HG03108 (cell line): ENCODE measurements at regions not wholly inside any gene's neighbourhood (a gene's known extent, or its start where the extent isn't known, plus 50 kb on each side); places are given as distances from the start of the nearest gene placed in this dataset.
A peak's percentile ranks its signal among the peaks of the same experiment; 100 is the strongest.
"Not testable (repeated sequence)": the region's sequence is repeated elsewhere in the genome, so short reads cannot be mapped to it uniquely, and the experiment has no call there.

Source experiments
- ATAC-seq: cut with Tn5 transposase; IDR thresholded peaks from one replicate; pipeline ENCODE4 v1.9.1; 2021; ENCODE audit warnings: moderate library complexity; ENCODE audit not compliant: unreplicated experiment

DNA sequence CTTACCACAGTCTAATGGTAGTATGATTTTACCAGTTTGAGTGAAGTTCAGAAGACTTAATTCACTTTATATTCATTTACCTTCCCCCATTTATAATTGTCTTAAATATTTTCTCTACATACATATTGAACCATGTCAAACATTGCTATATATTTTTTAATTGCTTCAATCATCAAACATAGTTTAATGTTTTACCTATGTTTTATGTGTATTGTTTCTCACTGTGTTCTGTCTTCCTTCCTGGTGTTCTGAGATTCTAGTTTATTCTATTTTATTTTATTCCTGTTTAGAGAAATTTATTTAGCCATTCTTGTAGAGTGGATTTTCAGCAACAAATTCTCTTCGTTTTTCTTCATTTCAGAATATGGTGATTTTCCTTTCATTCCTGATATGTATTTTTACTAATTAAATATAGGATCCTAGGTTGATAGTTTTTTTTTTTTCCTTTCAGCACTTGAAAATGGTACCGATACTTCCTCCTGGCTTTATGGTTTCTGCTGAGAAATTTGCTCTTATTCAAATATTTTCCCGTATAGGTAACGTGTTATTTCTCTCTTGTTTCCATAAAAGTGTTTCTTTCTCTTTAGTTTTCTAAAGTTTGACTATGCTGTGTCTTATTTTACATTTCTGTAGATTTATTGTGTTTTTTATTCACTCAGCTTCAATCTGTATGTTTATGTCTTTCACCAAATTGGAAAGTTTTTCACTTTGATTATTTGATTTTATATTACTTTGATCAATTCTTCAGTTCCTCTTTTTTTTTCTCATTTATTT is 201.8 kb upstream of the AGR3 start:
- ATAC-seq = no peak

DNA sequence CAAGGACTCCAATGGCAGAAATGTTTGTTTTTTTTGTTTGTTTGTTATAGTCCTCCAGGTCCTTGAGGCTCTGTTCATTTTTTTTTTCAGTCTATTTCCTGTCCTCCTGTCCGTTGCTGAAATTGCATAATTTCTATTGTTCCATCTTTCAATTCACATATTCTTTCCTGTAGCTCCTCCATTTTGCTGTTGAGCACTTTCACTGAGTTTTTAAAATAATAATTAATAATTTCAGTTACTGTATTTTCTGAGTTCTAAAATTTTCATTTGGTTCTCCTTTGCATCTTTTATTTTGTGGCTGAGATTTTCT is 202.3 kb upstream of the AGR3 start:
- ATAC-seq = no peak

DNA sequence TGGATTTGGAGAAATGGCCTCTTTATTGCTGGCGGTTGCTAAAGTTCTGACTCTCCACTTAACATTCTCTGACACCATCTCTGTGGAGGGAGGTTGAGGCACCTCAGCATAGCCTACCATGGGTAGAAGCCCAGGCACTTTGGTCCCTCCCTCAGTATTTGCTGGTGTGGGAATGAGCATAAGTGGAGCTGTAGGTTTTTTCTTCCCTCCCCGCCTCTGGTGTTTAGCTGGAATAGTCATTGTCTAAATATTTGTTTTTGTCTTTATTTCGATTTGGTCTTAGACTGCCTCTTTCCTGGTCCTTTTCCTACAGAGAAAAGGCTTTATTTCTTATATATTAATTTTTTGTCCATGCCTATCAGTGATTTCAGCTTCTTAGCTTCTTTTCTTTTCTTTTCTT is 203.4 kb upstream of the AGR3 start:
- no peak for ATAC-seq

DNA sequence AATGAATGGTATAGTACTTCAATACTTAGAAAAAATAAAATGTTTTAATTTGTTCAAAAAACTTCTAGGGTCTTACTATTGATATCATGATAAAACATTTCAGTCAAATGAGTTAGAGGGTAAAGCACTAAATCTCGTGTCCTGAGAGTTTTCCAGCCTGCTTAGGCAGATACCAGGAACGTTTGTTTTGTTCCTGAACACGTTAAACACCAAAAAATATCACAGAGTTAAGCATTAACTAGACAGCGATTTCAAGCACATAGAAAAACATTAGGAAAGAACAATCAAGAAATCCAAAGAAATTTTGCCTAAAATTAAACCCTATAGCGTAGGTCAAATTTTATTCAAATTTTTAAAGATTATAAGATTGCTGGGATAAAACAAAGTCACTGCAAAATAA is 204.6 kb upstream of the AGR3 start:
- no peak for ATAC-seq

DNA sequence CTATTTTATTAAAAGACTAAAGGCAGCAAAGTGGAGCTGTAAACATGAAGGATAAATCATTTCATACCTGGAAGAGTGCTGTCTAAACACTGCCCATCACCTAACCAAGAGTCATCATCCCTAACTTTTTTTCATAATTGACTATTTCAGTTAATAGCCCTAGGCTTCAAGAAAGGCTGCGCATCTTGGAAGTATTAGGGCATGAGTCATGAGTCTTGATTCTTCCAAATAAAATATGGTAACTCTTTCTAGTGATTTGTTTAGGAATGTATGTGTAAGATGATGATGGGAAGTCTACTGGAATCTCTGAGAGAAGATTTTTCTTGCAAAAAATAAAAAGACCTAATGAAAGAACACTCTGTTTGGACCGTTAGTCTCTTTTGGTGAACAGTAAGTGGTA is 207.7 kb upstream of the AHR start:
- no peak for ATAC-seq

DNA sequence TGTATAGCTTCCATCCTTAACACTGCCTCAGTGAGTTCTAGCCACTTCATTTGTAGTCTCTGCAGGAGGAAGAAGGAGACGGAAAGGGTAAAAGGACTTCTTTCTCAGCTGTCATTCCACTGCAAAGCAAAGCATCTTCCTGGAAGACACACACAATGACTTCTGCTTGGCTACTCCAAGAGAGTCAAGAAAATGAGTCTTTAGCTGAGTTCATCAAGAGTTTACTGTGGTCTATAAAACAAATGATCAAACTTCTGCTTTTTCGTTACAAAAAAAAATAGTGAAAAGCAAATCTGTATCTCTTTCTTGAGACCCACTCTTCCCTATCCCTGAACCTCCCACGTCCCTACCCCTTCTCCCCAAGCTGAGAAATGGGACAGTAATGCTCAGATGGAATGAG is 205.0 kb upstream of the AHR start:
- no peak for ATAC-seq

DNA sequence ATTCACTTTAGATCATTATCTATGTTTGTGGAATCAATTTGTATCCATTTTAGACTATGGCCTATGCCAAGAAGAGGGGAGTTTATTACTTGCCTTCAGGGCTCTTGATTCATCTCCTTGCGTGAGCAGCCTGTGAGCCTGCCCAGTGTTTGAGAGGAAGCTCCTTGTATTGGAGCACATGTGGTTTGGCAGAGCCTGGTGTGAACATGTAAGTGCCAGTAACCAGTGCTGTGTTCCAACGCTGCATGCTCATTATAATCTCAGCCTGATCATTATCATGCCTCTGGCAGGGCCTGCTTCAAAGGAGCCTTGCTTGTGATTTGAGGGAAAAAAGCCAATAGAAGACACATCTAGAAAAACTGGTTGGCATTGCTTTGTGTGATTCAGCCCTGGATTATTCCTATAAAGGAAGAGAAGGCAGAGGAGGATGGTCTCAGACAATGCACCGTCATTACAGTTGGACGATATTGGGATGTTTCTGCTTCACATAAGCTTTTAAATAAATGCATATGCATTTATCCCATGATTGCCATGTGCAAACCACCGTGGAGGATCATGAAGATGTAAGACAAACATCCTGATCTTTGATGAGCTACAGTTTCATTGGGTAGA is 203.4 kb upstream of the AHR start:
- ATAC-seq = no peak

DNA sequence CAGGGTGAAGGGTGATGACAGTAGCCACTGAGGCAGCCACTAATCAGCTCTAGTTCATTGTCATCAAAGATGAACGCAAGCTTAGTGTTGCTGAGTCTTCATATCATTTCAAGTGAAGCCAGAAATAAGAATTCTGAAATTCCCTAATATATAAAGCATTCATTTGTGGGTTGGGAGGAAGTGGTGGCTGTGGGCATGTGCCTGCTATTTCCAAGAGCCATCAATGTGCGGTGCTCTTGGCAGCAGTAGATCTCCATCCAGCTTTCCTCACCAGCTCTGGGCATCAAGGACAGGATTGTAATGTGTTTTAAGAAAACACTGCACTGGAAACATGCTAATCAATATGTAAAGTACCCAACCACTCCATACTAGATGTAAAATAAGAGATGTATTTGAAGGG is 202.5 kb upstream of the AHR start:
- ATAC-seq = no peak

DNA sequence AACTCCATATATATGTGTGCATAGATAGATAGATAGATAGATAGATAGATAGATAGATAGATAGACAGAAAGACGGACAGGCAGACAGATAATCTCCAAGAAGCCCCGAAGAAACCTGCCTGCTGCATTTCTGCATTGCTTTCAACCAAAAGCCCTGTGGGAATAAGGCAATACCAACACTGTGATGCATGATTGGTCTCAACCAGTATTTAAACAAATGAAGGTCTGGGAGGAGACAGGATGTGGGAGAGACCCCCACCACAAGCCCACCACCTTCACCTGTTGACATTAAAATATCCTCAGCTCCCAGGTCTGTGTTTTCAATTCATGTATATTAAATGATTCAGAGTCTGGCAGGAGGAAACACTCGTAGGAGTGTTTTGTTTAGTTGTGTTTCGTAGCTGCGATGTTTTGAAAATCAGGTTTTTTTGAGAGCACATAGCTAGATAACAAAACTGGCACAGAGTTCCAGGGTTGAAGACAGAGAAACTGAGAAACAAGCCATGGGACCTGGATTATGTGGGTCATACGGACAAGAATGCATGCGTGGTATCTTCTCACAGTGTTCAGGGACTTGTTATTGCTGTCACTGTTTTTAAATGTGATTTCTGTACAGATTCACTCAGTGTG is 200.7 kb upstream of the AHR start:
- ATAC-seq = peak; percentile 55

DNA sequence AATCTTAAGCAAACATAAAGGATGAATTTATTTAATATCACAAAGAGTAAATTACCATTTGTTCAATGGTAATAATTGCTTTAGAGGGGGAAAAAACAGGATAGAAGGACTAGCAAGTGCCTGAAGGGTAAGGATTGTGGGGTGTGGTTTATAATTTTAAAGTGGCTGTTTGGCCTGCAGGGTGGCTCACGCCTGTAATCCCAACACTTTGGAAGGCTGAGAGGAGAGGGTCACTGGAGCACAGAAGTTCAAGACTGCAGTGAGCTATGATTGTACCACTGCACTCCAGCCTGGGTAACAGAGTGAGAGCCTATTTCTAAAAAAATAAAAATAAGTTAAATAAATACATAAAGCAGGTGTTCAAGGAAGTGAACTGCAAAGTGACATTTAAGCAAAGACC is 199.9 kb upstream of the AHR start:
- ATAC-seq = no peak

DNA sequence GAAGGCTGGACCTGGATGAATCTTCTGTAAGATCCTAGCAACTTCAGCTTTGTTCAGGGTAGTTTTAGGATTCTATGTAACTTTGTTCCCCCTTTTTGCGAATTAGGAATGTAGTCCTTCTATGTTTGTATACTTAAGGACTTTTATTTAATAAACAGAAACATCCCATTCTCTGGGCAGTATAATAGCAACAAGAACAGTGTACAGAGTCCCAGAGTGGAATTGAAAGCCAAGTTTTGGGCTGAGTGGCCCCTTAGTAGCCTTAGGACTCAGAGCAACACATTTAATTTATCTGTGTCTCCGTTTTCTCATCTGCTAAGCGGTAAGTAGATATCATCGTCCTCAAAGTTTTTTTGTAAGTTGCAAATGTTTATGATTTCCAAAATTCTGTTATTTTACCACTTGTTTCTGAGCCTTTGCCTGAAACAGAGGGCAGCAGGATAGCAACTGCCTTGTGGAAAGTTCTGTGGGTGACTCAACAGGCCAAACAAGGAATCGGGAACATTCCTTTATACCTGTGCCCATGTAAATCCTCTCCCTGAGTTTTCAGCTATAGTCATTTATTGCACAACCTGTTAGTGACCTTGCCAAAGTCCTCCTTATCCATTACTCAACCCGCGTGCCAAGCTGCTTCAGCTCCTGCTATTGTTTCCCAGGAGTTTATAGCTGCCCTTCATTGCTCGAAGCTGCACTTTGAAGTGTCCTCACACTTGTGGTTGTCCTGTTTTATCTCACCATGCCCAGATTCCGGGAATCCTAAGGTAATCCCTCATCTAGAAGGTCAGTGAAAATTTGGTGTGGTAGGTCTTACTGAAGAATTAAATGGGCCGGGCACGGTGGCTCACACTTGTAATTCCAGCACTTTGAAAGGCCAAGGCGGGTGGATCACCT is 199.1 kb upstream of the AHR start:
- no peak for ATAC-seq

DNA sequence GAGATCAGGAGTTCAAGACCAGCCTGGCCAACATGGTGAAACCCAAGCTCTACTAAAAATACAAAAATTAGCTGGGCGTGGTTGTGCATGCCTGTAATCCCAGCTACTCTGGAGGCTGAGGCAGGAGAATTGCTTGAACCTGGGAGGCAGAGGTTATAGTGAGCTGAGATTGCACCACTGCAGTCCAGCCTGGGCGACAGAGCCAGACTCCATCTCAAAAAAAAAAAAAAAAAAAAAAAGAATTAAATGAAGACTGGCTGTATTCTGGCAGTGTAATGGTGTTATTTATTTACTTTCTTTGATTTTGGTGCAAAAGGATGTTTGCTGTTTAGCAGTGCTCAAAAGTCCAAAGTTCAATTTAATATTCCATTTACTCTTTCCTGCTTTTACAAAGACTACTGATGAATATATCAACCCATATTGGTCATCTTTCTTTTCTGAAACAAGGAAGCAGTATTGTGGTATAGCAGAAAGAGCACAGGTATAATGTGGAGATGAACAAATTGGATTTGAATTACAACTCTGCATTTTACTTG is 198.4 kb upstream of the AHR start:
- ATAC-seq = not testable (repeated sequence)

DNA sequence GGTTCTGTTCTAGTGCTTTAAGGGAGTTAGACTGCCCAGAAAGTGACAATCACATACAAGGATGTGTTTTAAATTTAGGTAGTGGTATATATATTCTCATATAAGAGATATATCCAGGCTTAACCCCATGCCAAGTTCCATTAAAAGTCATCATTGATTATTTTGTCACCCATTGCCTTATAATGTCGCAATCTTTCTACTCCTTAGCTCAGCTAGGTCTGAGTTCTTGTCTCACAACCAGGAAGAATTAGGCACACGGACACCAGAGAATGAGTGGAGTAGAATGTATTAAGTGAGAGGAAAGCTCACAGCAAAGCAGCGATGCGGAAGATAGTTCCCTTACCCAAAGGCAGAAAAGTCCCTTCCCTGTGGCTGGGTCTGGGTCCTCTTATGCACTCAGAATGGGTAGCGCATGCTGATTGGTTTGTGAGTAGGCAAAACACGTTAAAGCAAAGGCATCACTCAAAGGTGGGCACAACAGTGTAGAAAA is 197.2 kb upstream of the AHR start:
- no peak for ATAC-seq

DNA sequence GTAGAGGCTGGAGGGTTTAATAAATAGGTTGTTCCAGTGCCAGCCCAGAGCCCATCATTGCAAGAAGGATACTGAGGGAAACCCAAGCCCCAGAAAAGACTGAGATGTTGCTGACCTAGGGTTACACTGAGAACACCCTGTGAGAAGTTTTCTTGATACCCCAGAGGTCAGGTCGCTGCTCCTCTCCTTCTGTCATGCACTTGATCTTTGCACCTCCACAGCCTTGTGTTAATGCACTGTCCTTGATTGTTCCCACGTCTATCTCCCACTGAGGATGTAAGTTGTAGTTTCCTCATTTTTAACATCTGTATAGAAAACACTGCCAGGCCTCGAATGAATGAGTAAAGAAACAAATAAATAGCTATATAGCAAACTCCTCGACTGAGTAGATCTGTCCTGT is 195.3 kb upstream of the AHR start:
- no peak for ATAC-seq

DNA sequence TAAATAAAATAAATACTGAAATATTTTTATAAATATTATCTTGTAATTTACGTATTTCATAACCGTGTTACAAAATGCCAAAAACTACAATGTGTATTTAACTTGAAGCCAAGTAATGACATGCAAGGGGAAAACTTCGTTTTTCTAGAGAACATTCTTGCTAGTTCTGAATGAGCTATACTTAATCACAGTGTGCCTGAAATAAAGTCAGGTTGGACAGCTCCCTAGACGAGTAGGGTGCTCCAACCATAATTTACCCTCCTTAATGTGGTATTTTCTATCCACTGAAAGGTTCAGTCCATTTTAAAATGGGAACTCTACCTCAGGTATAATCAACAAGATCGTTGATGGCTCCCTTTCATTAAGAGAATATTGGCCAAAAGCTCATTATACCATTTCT is 194.5 kb upstream of the AHR start:
- ATAC-seq = no peak

DNA sequence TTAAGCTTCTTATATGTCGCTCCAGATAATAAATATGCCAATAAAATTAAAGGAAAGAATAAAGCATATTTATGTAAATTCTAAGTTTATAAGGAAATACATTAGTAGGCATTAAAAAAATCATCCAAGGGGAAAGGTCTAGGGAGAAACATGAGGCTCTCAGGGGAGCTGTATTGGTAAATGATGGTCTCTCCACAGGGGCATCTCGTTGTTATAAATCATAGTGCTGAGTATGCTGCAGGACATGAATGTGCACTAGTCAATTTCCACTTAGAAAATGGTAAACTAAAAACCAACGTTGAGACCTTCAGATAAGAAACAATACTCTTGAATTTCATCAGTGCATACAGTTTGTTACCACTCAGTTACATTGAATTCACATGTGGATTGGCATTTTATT is 194.0 kb upstream of the AHR start:
- no peak for ATAC-seq

DNA sequence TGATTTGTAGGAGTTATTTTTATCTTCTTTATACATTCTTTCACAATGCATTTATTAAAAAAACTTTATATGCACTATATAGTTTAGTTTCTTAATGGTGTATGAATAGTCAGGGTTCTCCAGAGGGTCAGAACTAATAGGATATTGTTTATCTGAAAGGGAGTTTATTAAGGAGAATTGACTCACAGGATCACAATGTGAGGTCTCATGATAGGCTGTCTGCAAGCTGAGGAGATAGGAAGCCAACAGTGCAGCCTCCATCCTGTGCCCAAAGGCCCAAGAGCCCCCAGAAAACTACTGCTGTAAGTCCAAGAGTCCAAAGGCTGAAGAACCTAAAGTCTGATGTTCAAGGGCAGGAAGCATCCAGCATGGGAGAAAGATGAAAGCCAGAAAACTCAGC is 192.8 kb upstream of the AHR start:
- no peak for ATAC-seq

DNA sequence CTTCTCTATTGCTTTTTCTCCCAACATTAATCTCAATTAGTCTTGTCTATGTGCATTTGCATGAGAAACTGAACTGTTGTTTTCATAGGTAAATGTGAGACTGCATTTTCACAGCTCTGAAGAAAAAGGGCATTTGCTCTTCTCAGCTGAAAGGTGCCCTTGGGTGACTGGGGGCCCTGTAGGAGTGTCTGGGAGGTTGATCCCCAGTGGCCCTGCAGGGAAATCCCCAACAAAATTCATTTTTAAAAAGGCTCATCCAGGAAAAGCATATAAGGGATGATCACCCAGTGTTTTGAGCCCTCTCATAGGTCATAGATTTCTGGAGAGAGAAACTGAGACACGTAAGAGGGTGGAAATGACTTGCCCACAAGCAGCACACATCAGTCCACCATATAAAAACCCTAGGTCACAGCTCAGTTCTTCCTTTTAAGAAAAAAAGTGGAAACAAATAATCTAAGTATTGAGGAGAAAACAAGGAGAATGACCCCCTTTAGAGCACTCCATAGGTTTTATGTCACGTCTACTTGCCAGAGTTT is 190.3 kb upstream of the AHR start:
- ATAC-seq = no peak

DNA sequence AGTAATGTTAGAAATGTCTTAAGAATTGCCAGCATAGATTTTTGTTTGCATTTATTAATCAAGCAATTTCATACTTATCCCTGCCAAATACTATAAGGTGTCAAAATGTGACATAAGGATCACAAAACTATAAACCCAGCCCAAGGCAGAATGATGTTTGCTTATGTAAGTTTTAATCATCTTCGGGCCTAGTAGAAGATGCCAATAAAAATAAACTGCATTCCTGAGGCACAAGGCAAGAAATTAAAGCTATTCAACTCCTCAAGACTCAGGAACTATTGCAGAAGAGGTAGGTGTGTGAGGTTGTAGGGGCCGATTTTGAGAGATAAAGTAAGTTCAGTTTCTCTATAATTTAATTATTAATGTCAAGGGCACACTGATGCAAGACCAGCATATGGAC is 189.4 kb upstream of the AHR start:
- ATAC-seq = no peak

DNA sequence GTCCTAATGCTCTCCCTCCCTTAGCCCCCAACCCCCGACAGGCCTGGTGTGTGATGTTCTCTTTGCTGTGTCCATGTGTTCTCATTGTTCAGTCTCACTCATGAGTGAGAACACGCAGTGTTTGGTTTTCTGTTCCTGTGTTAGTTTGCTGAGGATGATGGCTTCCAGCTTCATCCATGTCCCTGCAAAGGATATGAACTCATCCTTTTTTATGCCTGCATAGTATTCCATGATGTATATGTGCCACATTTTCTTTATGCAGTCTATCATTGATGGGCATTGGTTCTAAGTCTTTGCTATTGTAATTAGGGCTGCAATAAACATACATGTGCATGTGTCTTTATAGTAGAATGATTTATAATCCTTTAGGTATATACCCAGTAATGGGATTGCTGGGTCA is 184.7 kb upstream of the AHR start:
- ATAC-seq = not testable (repeated sequence)

DNA sequence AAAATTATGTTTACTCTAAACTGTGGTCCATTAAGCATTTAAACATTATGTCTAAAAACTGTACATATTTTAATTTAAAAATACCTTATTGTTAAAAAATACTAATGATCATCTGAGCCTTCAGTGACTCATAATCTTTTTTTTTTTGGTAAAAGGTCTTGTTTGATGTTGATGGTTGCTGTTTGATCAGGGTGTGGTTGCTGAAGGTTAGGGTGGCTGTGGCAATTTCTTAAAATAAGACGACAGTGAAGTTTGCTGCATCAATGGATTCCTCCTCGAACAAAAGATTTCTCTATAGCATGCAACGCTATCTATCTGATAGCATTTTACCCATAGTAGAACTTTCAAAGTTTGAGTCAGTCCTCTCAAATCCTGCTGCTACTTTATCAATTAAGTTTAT is 180.0 kb upstream of the AHR start:
- no peak for ATAC-seq
